Panc1 (cell line): ENCODE measurements at regions not wholly inside any gene's neighbourhood (a gene's known extent, or its start where the extent isn't known, plus 50 kb on each side); places are given as distances from the start of the nearest gene placed in this dataset.

Source experiments
- ATAC-seq: fragments of 200-7000 bp; cut with Tn5 transposase; 2 replicates; pipeline ENCODE4 v1.9.1; 2020; ENCODE audit warnings: mild to moderate bottlenecking, moderate library complexity
- BruUV-seq: library from RNA; stranded (reverse); fragments of 400-500 nt; replicated peaks from 2 replicates; lab custom pipeline; 2021; lab: Mats Ljungman, UMichigan
- CTCF ChIA-PET: fragments of 300-600 bp; sonication (Branson Sonifier 250); formaldehyde crosslinking; loops from one replicate; lab custom pipeline; 2022; ENCODE audit warnings: antibody characterized with exemption; lab: Charles Lee
- POLR2A ChIA-PET: fragments of 300-600 bp; sonication (Branson Sonifier 250); formaldehyde crosslinking; loops from one replicate; lab custom pipeline; 2022; ENCODE audit warnings: antibody characterized with exemption; lab: Charles Lee
- DNase-seq: peaks from one replicate; pipeline ENCODE4 v3.0.0-alpha.2; 2010; ENCODE audit warnings: low read depth, low spot score
- H3K27ac ChIP-seq: 2 replicates; pipeline ENCODE4 v1.5.1; 2011; ENCODE audit warnings: mild to moderate bottlenecking, low read length, inconsistent platforms
- H3K27me3 ChIP-seq: fragments of 200-500 bp; sonication (Bioruptor generic); 2 replicates; pipeline ENCODE4 v1.6.0; 2014; ENCODE audit warnings: low read length, inconsistent platforms; ENCODE audit not compliant: control insufficient read depth, insufficient read depth
- H3K36me3 ChIP-seq: fragments of 200-500 bp; sonication (Bioruptor generic); 2 replicates; pipeline ENCODE4 v1.5.1; 2014; ENCODE audit warnings: inconsistent platforms, mild to moderate bottlenecking, low read length, moderate library complexity; ENCODE audit not compliant: control insufficient read depth, insufficient read depth
- H3K4me1 ChIP-seq: 2 replicates; pipeline ENCODE4 v1.5.1; 2011; ENCODE audit warnings: inconsistent platforms, mild to moderate bottlenecking, low read length, moderate library complexity; ENCODE audit not compliant: control insufficient read depth, insufficient read depth
- H3K4me3 ChIP-seq, 2 experiments: 2 replicates each; pipeline ENCODE4 v1.5.1; 2011 to 2012; ENCODE audit warnings: low read depth in 2 of 2, low read length in 2 of 2, mild to moderate bottlenecking in 2 of 2, inconsistent platforms in 1 of 2, moderate library complexity in 1 of 2
- H3K9me3 ChIP-seq: fragments of 200-500 bp; sonication (Bioruptor generic); 2 replicates; pipeline ENCODE4 v1.5.1; 2014; ENCODE audit warnings: low read depth, mild to moderate bottlenecking, inconsistent platforms, low read length, moderate library complexity; ENCODE audit not compliant: control insufficient read depth, insufficient read depth
- POLR2AphosphoS5 ChIP-seq: IDR thresholded peaks from 2 replicates; pipeline ENCODE4 v1.6.1; 2012; ENCODE audit warnings: mild to moderate bottlenecking, low read depth, low read length, moderate library complexity
- SIN3A ChIP-seq: IDR thresholded peaks from 2 replicates; pipeline ENCODE4 v1.6.1; 2012; ENCODE audit warnings: low read depth, mild to moderate bottlenecking, low read length, moderate library complexity, borderline replicate concordance; ENCODE audit not compliant: insufficient read depth
- TCF7L2 ChIP-seq: IDR thresholded peaks from 2 replicates; pipeline ENCODE4 v1.6.1; 2011; ENCODE audit warnings: mild to moderate bottlenecking, low read depth, low read length, inconsistent platforms
- in situ Hi-C: cut with HindIII; loops from 2 replicates; pipeline ENCODE4 v1.10.0; 2016; ENCODE audit warnings: low sequenced_read_pairs, low pct_unique_long_range_greater_than_20kb
- intact Hi-C: fragments of 100-400 bp; cut with micrococcal nuclease; formaldehyde crosslinking; loops from one replicate; pipeline ENCODE4 v1.10.0; 2022; ENCODE audit not compliant: unreplicated experiment
- TF ChIP-seq, protein P1 (sequence below), 2 experiments: IDR thresholded peaks; 2 replicates each; pipeline ENCODE4 v1.6.1; 2011 to 2012; ENCODE audit warnings: low read depth in 2 of 2, control low read depth in 1 of 2, low read length in 1 of 2, mild to moderate bottlenecking in 1 of 2, moderate library complexity in 1 of 2; ENCODE audit not compliant: insufficient read depth in 1 of 2
- TF ChIP-seq, protein P2 (sequence below): fragments of 450-650 bp; IDR thresholded peaks from 2 replicates; pipeline ENCODE4 v1.5.1; 2017; ENCODE audit warnings: mild to moderate bottlenecking

DNA sequence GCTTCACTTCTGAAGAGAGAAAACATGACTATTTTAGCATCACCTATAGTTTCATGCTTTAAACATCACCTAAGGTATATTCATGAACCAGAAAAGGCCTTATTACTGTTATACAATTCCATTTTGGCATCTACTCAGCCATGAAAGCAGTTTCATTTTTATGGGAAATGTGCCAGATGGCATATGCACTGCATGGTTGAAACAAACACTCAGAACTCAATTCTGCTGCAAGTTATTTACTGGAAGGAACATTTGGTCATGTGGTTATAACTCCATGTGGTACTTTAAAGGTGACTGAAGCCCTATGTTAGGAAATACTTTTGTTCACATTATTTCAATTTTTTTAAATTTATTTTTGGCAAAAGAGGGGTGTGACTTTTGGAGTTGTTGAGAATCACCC lies 287.5 kb upstream of the CRIM1 start:
- no peaks in the 10 kb centered on the region for H3K9me3 ChIP-seq
- no TSS peak for BruUV-seq
- in situ Hi-C loops, result no loop called here
- ATAC-seq (no peak), DNase-seq (no peak)
- H3K27ac ChIP-seq, result no peak overlapping the region
- H3K4me1 ChIP-seq, result no peaks in the 10 kb centered on the region
- POLR2A ChIA-PET, result no interaction called here
- TF ChIP-seq, protein P1, sequence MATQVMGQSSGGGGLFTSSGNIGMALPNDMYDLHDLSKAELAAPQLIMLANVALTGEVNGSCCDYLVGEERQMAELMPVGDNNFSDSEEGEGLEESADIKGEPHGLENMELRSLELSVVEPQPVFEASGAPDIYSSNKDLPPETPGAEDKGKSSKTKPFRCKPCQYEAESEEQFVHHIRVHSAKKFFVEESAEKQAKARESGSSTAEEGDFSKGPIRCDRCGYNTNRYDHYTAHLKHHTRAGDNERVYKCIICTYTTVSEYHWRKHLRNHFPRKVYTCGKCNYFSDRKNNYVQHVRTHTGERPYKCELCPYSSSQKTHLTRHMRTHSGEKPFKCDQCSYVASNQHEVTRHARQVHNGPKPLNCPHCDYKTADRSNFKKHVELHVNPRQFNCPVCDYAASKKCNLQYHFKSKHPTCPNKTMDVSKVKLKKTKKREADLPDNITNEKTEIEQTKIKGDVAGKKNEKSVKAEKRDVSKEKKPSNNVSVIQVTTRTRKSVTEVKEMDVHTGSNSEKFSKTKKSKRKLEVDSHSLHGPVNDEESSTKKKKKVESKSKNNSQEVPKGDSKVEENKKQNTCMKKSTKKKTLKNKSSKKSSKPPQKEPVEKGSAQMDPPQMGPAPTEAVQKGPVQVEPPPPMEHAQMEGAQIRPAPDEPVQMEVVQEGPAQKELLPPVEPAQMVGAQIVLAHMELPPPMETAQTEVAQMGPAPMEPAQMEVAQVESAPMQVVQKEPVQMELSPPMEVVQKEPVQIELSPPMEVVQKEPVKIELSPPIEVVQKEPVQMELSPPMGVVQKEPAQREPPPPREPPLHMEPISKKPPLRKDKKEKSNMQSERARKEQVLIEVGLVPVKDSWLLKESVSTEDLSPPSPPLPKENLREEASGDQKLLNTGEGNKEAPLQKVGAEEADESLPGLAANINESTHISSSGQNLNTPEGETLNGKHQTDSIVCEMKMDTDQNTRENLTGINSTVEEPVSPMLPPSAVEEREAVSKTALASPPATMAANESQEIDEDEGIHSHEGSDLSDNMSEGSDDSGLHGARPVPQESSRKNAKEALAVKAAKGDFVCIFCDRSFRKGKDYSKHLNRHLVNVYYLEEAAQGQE (IDR thresholded peaks at IDR 0.05; ENCODE audit: insufficient read depth in 1 of 2, low read depth in 2 of 2, low read length in 1 of 2), result no peak
- intact Hi-C loops, result no loop called here
- CTCF ChIA-PET, result no interaction called here
- no peaks in the 10 kb centered on the region for H3K36me3 ChIP-seq
- H3K4me3 ChIP-seq, result no peak overlapping the region
- H3K27me3 ChIP-seq, result no peaks in the 10 kb centered on the region

DNA sequence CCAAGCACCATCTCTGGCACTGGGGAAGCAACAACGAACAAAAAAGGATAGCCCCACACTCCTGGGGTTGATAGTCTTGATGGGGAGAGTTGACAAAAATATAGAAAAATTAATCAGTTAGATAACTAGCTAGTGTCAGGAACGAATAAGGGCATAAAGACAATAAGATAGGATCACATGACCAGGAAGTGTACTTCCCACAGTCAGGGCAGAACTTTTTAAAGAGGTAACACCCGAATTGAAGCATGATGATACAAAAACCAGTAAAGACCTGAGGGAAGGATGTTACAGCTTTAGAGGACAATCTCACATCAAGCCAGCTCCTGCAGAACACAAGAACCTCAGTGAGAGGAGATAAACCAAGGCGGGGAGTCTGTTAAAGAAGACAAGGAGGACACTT lies 295.4 kb upstream of the CRIM1 start:
- CTCF ChIA-PET, result no interaction called here

More for the DNA sequence above, 295.4 kb upstream of the CRIM1 start:
- in situ Hi-C loops, result no loop called here
- TF ChIP-seq, protein P2, sequence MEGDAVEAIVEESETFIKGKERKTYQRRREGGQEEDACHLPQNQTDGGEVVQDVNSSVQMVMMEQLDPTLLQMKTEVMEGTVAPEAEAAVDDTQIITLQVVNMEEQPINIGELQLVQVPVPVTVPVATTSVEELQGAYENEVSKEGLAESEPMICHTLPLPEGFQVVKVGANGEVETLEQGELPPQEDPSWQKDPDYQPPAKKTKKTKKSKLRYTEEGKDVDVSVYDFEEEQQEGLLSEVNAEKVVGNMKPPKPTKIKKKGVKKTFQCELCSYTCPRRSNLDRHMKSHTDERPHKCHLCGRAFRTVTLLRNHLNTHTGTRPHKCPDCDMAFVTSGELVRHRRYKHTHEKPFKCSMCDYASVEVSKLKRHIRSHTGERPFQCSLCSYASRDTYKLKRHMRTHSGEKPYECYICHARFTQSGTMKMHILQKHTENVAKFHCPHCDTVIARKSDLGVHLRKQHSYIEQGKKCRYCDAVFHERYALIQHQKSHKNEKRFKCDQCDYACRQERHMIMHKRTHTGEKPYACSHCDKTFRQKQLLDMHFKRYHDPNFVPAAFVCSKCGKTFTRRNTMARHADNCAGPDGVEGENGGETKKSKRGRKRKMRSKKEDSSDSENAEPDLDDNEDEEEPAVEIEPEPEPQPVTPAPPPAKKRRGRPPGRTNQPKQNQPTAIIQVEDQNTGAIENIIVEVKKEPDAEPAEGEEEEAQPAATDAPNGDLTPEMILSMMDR, result no peak
- no peak for TF ChIP-seq TCF7L2
- TF ChIP-seq SIN3A, result no peak
- TF ChIP-seq, protein P1 (IDR thresholded peaks at IDR 0.05; ENCODE audit: insufficient read depth in 1 of 2, low read depth in 2 of 2, low read length in 1 of 2), result no peak
- TF ChIP-seq POLR2AphosphoS5, result no peak
- Histone ChIP-seq H3K4me3 (no peak overlapping the region), H3K36me3 (no peaks in the 10 kb centered on the region), H3K9me3 (no peaks in the 10 kb centered on the region), H3K27me3 (no peaks in the 10 kb centered on the region), H3K4me1 (no peaks in the 10 kb centered on the region), H3K27ac (no peak overlapping the region)
- DNase-seq (no peak), ATAC-seq (no peak)
- POLR2A ChIA-PET, result no interaction called here
- intact Hi-C loops, result no loop called here
- BruUV-seq, result no TSS peak
